Left lung (tissue), 4 donors: ENCODE measurements at regions not wholly inside any gene's neighbourhood (a gene's known extent, or its start where the extent isn't known, plus 50 kb on each side); places are given as distances from the start of the nearest gene placed in this dataset.

Experiments
- ATAC-seq: fragments of 200-7000 bp; cut with Tn5 transposase; one replicate; pipeline ENCODE4 v1.9.1; 2020; ENCODE audit warnings: moderate library complexity
- DNase-seq, 4 donors: peaks; one replicate each; pipeline ENCODE4 v3.0.0-alpha.2; 2013 to 2020
- H3K27ac ChIP-seq, 2 donors: fragments of 200-600 bp; sonication (generic) in 1 of 2; one replicate each; pipeline versions ENCODE4 v1.5.0 to v1.8.0; 2020 to 2021
- H3K27me3 ChIP-seq, 2 donors: fragments of 200-600 bp; sonication (generic) in 1 of 2; one replicate each; pipeline versions ENCODE4 v1.5.0 to v1.8.0; 2020 to 2021
- H3K36me3 ChIP-seq, 2 donors: fragments of 200-600 bp; sonication (generic) in 1 of 2; one replicate each; pipeline versions ENCODE4 v1.5.0 to v1.8.0; 2020 to 2021
- H3K4me1 ChIP-seq, 2 donors: fragments of 200-600 bp; one replicate each; pipeline ENCODE4 v1.8.0; 2021
- H3K4me3 ChIP-seq, 2 donors: fragments of 200-600 bp; sonication (generic) in 1 of 2; one replicate each; pipeline versions ENCODE4 v1.5.0 to v1.8.0; 2020 to 2021; ENCODE audit warnings: mild to moderate bottlenecking in 1 of 2
- H3K9me3 ChIP-seq, 2 donors: fragments of 200-600 bp; sonication (generic) in 1 of 2; one replicate each; pipeline versions ENCODE4 v1.5.0 to v1.8.0; 2020 to 2021
- CTCF ChIP-seq, 2 donors: fragments of 200-600 bp; sonication (generic) in 1 of 2; IDR thresholded peaks; one replicate each; pipeline versions ENCODE4 v1.5.0 to v1.8.0; 2021; ENCODE audit warnings: antibody characterized with exemption in 2 of 2
- intact Hi-C, 2 donors: fragments of 100-400 bp; cut with DNase I; formaldehyde crosslinking; loops; one replicate each; pipeline versions ENCODE4 v1.11.2 to v1.14.2; 2022
- donor health status: DM: no; HTN: yes; CAD: no.
- donor health status: DM: no; HTN: no; CAD: no.

GRCh38 chr11:110032259-110032658, 60.9 kb upstream of the ZC3H12C start:
- H3K36me3 ChIP-seq = no peaks in the 10 kb centered on the region
- no peak for DNase-seq

DNA sequence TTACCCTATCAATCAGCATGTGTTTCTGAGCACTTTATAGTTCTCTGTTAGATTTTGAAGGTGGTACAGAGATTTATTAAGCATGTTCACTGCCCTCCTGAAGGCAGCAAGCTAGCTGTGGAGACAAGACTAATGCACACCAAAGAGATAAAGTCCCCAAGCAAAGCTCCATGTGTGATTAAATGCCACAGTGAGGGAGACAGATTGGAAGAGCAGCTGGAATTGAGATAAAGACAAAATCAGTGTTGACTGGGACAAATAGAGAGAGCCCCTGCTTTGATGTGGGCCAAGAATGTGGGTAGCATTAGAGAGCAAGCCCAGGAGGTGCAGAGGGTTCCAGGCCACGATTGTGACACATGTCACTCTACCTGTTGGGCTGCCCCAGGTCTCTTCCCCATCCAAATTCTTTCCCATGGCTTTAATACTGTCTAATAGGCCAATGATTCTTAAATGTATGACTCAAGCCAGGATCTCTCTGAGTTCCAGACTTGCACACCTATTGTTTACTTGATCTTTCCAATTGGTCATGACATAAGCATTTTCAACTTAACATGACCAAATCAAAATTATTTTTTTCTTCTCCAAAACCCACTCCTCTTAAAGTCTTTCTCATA, 60.1 kb upstream of the ZC3H12C start:
- no peaks in the 10 kb centered on the region for H3K27me3 ChIP-seq

More at GRCh38 chr11:110032259-110032658, 60.9 kb upstream of the ZC3H12C start:
- Histone ChIP-seq H3K27me3 (no peaks in the 10 kb centered on the region), H3K4me1 (no peaks in the 10 kb centered on the region), H3K9me3 (no peaks in the 10 kb centered on the region), H3K27ac (no peak overlapping the region), H3K4me3 (no peak overlapping the region)
- no peak for ATAC-seq
- intact Hi-C loops = no loop called here
- TF ChIP-seq CTCF (IDR thresholded peaks at IDR 0.05) = no peak

DNA sequence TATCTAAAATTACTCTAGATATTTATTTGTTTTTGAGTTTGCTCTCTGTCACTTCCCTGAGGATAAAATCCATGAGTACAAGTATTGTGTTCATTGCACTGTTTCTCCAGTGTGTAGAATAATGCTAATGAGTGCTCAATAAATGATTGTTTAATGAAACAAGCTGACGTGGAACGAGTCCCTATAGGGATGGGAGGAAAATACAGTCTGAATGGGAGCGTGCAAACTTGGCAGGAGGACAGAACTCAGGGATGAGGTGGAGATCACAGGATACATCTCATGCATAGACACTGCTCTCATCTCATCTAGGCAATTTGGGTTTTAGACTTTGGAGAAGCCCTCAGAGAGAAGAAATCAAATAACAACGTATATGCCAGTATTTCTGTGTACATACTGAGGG, 58.4 kb upstream of the ZC3H12C start:
- Histone ChIP-seq H3K4me3 (no peak overlapping the region), H3K27me3 (no peaks in the 10 kb centered on the region), H3K9me3 (no peaks in the 10 kb centered on the region), H3K4me1 (no peaks in the 10 kb centered on the region), H3K36me3 (no peaks in the 10 kb centered on the region), H3K27ac (no peak overlapping the region)
- no peak for ATAC-seq
- no peak for DNase-seq
- TF ChIP-seq CTCF (IDR thresholded peaks at IDR 0.05) = no peak
- intact Hi-C loops = no loop called here

More for the DNA sequence above, 60.1 kb upstream of the ZC3H12C start:
- H3K36me3 ChIP-seq = no peaks in the 10 kb centered on the region
- H3K4me1 ChIP-seq = no peaks in the 10 kb centered on the region
- intact Hi-C loops = no loop called here
- no peak overlapping the region for H3K4me3 ChIP-seq
- DNase-seq = no peak
- ATAC-seq = no peak
- TF ChIP-seq CTCF (IDR thresholded peaks at IDR 0.05) = no peak
- no peak overlapping the region for H3K27ac ChIP-seq
- no peaks in the 10 kb centered on the region for H3K9me3 ChIP-seq

GRCh38 chr11:110035357-110035756, 57.8 kb upstream of the ZC3H12C start:
- no peak for TF ChIP-seq CTCF (IDR thresholded peaks at IDR 0.05)
- Histone ChIP-seq H3K4me3 (no peak overlapping the region), H3K9me3 (no peaks in the 10 kb centered on the region), H3K36me3 (no peaks in the 10 kb centered on the region), H3K4me1 (no peaks in the 10 kb centered on the region), H3K27ac (no peak overlapping the region), H3K27me3 (no peaks in the 10 kb centered on the region)
- no peak for DNase-seq
- intact Hi-C loops = no loop called here
- no peak for ATAC-seq

DNA sequence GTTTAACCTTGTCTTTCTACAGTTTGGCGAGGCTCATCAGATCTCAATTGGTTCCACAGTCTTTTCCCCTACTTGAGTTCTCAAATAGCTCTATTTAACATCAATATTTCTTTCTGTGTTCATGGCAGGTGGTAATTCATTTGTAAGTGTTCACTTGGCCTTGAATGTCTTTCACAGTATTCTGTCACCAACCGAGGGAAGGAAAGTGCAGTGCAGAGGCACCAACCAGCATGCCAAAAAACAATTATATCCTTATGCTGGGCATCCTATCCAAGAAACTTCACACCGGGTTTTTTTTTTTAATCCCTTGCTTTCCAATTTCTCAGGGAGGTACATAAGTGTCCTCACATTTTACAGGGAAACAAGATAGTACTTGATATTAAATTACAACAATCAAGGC, 55.0 kb upstream of the ZC3H12C start:
- DNase-seq = no peak
- no peak overlapping the region for H3K4me3 ChIP-seq
- ATAC-seq = no peak
- H3K27ac ChIP-seq = no peak overlapping the region
- intact Hi-C loops = no loop called here
- H3K36me3 ChIP-seq = no peaks in the 10 kb centered on the region
- H3K27me3 ChIP-seq = no peaks in the 10 kb centered on the region
- no peaks in the 10 kb centered on the region for H3K9me3 ChIP-seq
- no peak for TF ChIP-seq CTCF (IDR thresholded peaks at IDR 0.05)
- H3K4me1 ChIP-seq = no peaks in the 10 kb centered on the region
